Breast epithelium (tissue), 4 donors: ENCODE measurements at regions not wholly inside any gene's neighbourhood (a gene's known extent, or its start where the extent isn't known, plus 50 kb on each side); places are given as distances from the start of the nearest gene placed in this dataset.

Experiments used
- DNase-seq, 2 donors: peaks; one replicate each; pipeline ENCODE4 v3.0.0-alpha.2; 2019; ENCODE audit warnings: low spot score in 2 of 2
- H3K27ac ChIP-seq, 2 donors: fragments of 200-600 bp; sonication (generic) in 1 of 2; one replicate each; pipeline ENCODE4 v1.5.1; 2016 to 2019; ENCODE audit warnings: mild to moderate bottlenecking in 1 of 2
- H3K27me3 ChIP-seq, 2 donors: fragments of 200-600 bp; sonication (generic) in 1 of 2; one replicate each; pipeline versions ENCODE4 v1.5.1 to v1.6.0; 2017 to 2019; ENCODE audit warnings: control low read depth in 1 of 2, mild to moderate bottlenecking in 1 of 2
- H3K36me3 ChIP-seq: fragments of 200-600 bp; one replicate; pipeline ENCODE4 v1.5.1; 2019
- H3K4me1 ChIP-seq, 2 donors: fragments of 200-600 bp; sonication (generic); one replicate each; pipeline ENCODE4 v1.5.1; 2016 to 2019; ENCODE audit warnings: control low read depth in 1 of 2
- H3K4me3 ChIP-seq, 3 donors: fragments of 200-600 bp; sonication (generic); 1 replicate in 2 of 3; 2 replicates in 1 of 3; pipeline ENCODE4 v1.5.1; 2016 to 2019; ENCODE audit warnings: mild to moderate bottlenecking in 3 of 3, moderate library complexity in 2 of 3
- H3K9me3 ChIP-seq, 2 donors: fragments of 200-600 bp; sonication (generic) in 1 of 2; one replicate each; pipeline ENCODE4 v1.5.1; 2016 to 2019; ENCODE audit warnings: control low read depth in 1 of 2
- CTCF ChIP-seq, 3 donors: fragments of 450-650 bp; IDR thresholded peaks; one replicate each; pipeline ENCODE4 v1.5.1; 2016 to 2017; ENCODE audit warnings: antibody characterized with exemption in 3 of 3, mild to moderate bottlenecking in 3 of 3, moderate library complexity in 3 of 3
- POLR2A ChIP-seq: fragments of 450-650 bp; IDR thresholded peaks from one replicate; pipeline ENCODE4 v1.6.1; 2016; ENCODE audit warnings: antibody characterized with exemption, mild to moderate bottlenecking, moderate library complexity
- POLR2AphosphoS5 ChIP-seq, 3 donors: sonication (generic); formaldehyde crosslinking; IDR thresholded peaks; one replicate each; pipeline ENCODE4 v1.6.1; 2017; ENCODE audit warnings: antibody characterized with exemption in 3 of 3
- intact Hi-C: fragments of 100-400 bp; cut with DNase I; formaldehyde crosslinking; loops from one replicate; pipeline ENCODE4 v1.15.1; 2023; ENCODE audit warnings: low total_unique reads

- no peak for DNase-seq
- no peaks in the 10 kb centered on the region for H3K27me3 ChIP-seq
- intact Hi-C loops: no loop called here
- H3K36me3 ChIP-seq: no peaks in the 10 kb centered on the region
- no peak for TF ChIP-seq CTCF (IDR thresholded peaks at IDR 0.05)
- no peak for TF ChIP-seq POLR2AphosphoS5 (IDR thresholded peaks at IDR 0.05)
- TF ChIP-seq POLR2A: no peak
- H3K4me1 ChIP-seq: no peaks in the 10 kb centered on the region
- H3K4me3 ChIP-seq: no peak overlapping the region
- H3K27ac ChIP-seq: no peak overlapping the region
- no peaks in the 10 kb centered on the region for H3K9me3 ChIP-seq
These were observed 1205.2 kb upstream of the AUTS2 start for GRCh38 chr7:68393051-68393450.

GRCh38 chr7:68394131-68394530, 1204.1 kb upstream of the AUTS2 start:
- no peak for DNase-seq
- H3K9me3 ChIP-seq: no peaks in the 10 kb centered on the region
- intact Hi-C loops: no loop called here
- no peak for TF ChIP-seq POLR2AphosphoS5 (IDR thresholded peaks at IDR 0.05)
- TF ChIP-seq CTCF (IDR thresholded peaks at IDR 0.05): no peak
- no peak for TF ChIP-seq POLR2A
- H3K4me1 ChIP-seq: no peaks in the 10 kb centered on the region
- H3K27ac ChIP-seq: no peak overlapping the region
- no peaks in the 10 kb centered on the region for H3K36me3 ChIP-seq
- H3K4me3 ChIP-seq: no peak overlapping the region
- H3K27me3 ChIP-seq: no peaks in the 10 kb centered on the region

- H3K27ac ChIP-seq: no peak overlapping the region
- H3K4me3 ChIP-seq: no peak overlapping the region
- no peaks in the 10 kb centered on the region for H3K4me1 ChIP-seq
- H3K9me3 ChIP-seq: no peaks in the 10 kb centered on the region
- no peak for TF ChIP-seq CTCF (IDR thresholded peaks at IDR 0.05)
- no peak for TF ChIP-seq POLR2A
- no peak for TF ChIP-seq POLR2AphosphoS5 (IDR thresholded peaks at IDR 0.05)
- DNase-seq: no peak
- no peaks in the 10 kb centered on the region for H3K36me3 ChIP-seq
- intact Hi-C loops: no loop called here
- no peaks in the 10 kb centered on the region for H3K27me3 ChIP-seq
These were observed 1198.2 kb upstream of the AUTS2 start for GRCh38 chr7:68399991-68400590.

- Histone ChIP-seq H3K4me3 (no peak overlapping the region), H3K4me1 (no peaks in the 10 kb centered on the region), H3K27me3 (no peaks in the 10 kb centered on the region), H3K9me3 (no peaks in the 10 kb centered on the region), H3K36me3 (no peaks in the 10 kb centered on the region), H3K27ac (no peak overlapping the region)
- TF ChIP-seq POLR2AphosphoS5 (IDR thresholded peaks at IDR 0.05): no peak
- no peak for TF ChIP-seq CTCF (IDR thresholded peaks at IDR 0.05)
- no peak for TF ChIP-seq POLR2A
- intact Hi-C loops: no loop called here
- DNase-seq: no peak
These were observed 1197.5 kb upstream of the AUTS2 start for GRCh38 chr7:68400783-68401182.

GRCh38 chr7:68401313-68401712, 1197.0 kb upstream of the AUTS2 start:
- H3K4me3 ChIP-seq: no peak overlapping the region
- no peaks in the 10 kb centered on the region for H3K36me3 ChIP-seq
- no peaks in the 10 kb centered on the region for H3K27me3 ChIP-seq
- no peaks in the 10 kb centered on the region for H3K9me3 ChIP-seq
- H3K4me1 ChIP-seq: no peaks in the 10 kb centered on the region
- TF ChIP-seq POLR2A: no peak
- no peak for TF ChIP-seq POLR2AphosphoS5 (IDR thresholded peaks at IDR 0.05)
- no peak for TF ChIP-seq CTCF (IDR thresholded peaks at IDR 0.05)
- intact Hi-C loops: no loop called here
- H3K27ac ChIP-seq: no peak overlapping the region
- no peak for DNase-seq
